ENCODE measurements at regions not wholly inside any gene's neighbourhood (a gene's known extent, or its start where the extent isn't known, plus 50 kb on each side); places are given as distances from the start of the nearest gene placed in this dataset.

GRCh38 chr4:180465364-180465763, 1777.8 kb upstream of the TENM3 start:
- no peak for DNase-seq (ENCODE audit: extremely low spot score)
- Histone ChIP-seq H3K36me3 (ENCODE audit: insufficient read depth) (no peaks in the 10 kb centered on the region), H3K4me3 (ENCODE audit: low read depth, low read length) (no peak overlapping the region), H3K27ac (ENCODE audit: low read depth) (no peak overlapping the region), H3K4me1 (ENCODE audit: insufficient read depth) (no peaks in the 10 kb centered on the region)
- WGBS, result 93% methylated on average over 3 of the region's 3 CpGs

GRCh38 chr4:180483036-180483435, 1760.2 kb upstream of the TENM3 start:
- Histone ChIP-seq H3K27ac (ENCODE audit: low read depth) (no peak overlapping the region), H3K4me3 (ENCODE audit: low read depth, low read length) (no peak overlapping the region), H3K36me3 (ENCODE audit: insufficient read depth) (no peaks in the 10 kb centered on the region), H3K4me1 (ENCODE audit: insufficient read depth) (no peaks in the 10 kb centered on the region)
- 14% methylated on average over 1 of the region's 1 CpG for WGBS
- DNase-seq (ENCODE audit: extremely low spot score), result no peak

- Histone ChIP-seq H3K27ac (ENCODE audit: low read depth) (no peak overlapping the region), H3K4me1 (ENCODE audit: insufficient read depth) (no peaks in the 10 kb centered on the region), H3K4me3 (ENCODE audit: low read depth, low read length) (no peak overlapping the region), H3K36me3 (ENCODE audit: insufficient read depth) (no peaks in the 10 kb centered on the region)
- no peak for DNase-seq (ENCODE audit: extremely low spot score)
Measured at GRCh38 chr4:180485407-180485806, 1757.8 kb upstream of the TENM3 start.

GRCh38 chr4:180486342-180486741, 1756.9 kb upstream of the TENM3 start:
- H3K4me1 ChIP-seq (ENCODE audit: insufficient read depth), result no peaks in the 10 kb centered on the region
- H3K27ac ChIP-seq (ENCODE audit: low read depth), result no peak overlapping the region
- WGBS, result 85% methylated on average over 4 of the region's 4 CpGs
- H3K36me3 ChIP-seq (ENCODE audit: insufficient read depth), result no peaks in the 10 kb centered on the region
- no peak overlapping the region for H3K4me3 ChIP-seq (ENCODE audit: low read depth, low read length)
- no peak for DNase-seq (ENCODE audit: extremely low spot score)

GRCh38 chr4:180489787-180490186, 1753.4 kb upstream of the TENM3 start:
- Histone ChIP-seq H3K4me3 (ENCODE audit: low read depth, low read length) (no peak overlapping the region), H3K36me3 (ENCODE audit: insufficient read depth) (no peaks in the 10 kb centered on the region), H3K27ac (ENCODE audit: low read depth) (no peak overlapping the region), H3K4me1 (ENCODE audit: insufficient read depth) (no peaks in the 10 kb centered on the region)
- DNase-seq (ENCODE audit: extremely low spot score), result no peak

- 77% methylated on average over 2 of the region's 2 CpGs for WGBS
- Histone ChIP-seq H3K4me3 (ENCODE audit: low read depth, low read length) (no peak overlapping the region), H3K27ac (ENCODE audit: low read depth) (no peak overlapping the region), H3K36me3 (ENCODE audit: insufficient read depth) (no peaks in the 10 kb centered on the region), H3K4me1 (ENCODE audit: insufficient read depth) (no peaks in the 10 kb centered on the region)
- DNase-seq (ENCODE audit: extremely low spot score), result no peak
Measured at GRCh38 chr4:180491210-180491609, 1752.0 kb upstream of the TENM3 start.

- WGBS, result 86% methylated on average over 3 of the region's 3 CpGs
- no peaks in the 10 kb centered on the region for H3K36me3 ChIP-seq (ENCODE audit: insufficient read depth)
- H3K4me1 ChIP-seq (ENCODE audit: insufficient read depth), result no peaks in the 10 kb centered on the region
- H3K4me3 ChIP-seq (ENCODE audit: low read depth, low read length), result no peak overlapping the region
- DNase-seq (ENCODE audit: extremely low spot score), result no peak
- H3K27ac ChIP-seq (ENCODE audit: low read depth), result no peak overlapping the region
Measured at GRCh38 chr4:180493299-180493698, 1749.9 kb upstream of the TENM3 start.

GRCh38 chr4:180500154-180500553, 1743.0 kb upstream of the TENM3 start:
- Histone ChIP-seq H3K27ac (ENCODE audit: low read depth) (no peak overlapping the region), H3K36me3 (ENCODE audit: insufficient read depth) (no peaks in the 10 kb centered on the region), H3K4me1 (ENCODE audit: insufficient read depth) (no peaks in the 10 kb centered on the region), H3K4me3 (ENCODE audit: low read depth, low read length) (no peak overlapping the region)
- DNase-seq (ENCODE audit: extremely low spot score), result no peak
- WGBS, result 88% methylated on average over 3 of the region's 3 CpGs

GRCh38 chr4:180512801-180513475, 1730.3 kb upstream of the TENM3 start:
- H3K4me1 ChIP-seq (ENCODE audit: insufficient read depth), result no peaks in the 10 kb centered on the region
- no peaks in the 10 kb centered on the region for H3K36me3 ChIP-seq (ENCODE audit: insufficient read depth)
- H3K4me3 ChIP-seq (ENCODE audit: low read depth, low read length), result no peak overlapping the region
- 32% methylated on average over 3 of the region's 3 CpGs for WGBS
- no peak overlapping the region for H3K27ac ChIP-seq (ENCODE audit: low read depth)
- DNase-seq (ENCODE audit: extremely low spot score), result no peak

GRCh38 chr4:180518906-180519305, 1724.3 kb upstream of the TENM3 start:
- Histone ChIP-seq H3K27ac (ENCODE audit: low read depth) (no peak overlapping the region), H3K4me3 (ENCODE audit: low read depth, low read length) (no peak overlapping the region), H3K4me1 (ENCODE audit: insufficient read depth) (no peaks in the 10 kb centered on the region), H3K36me3 (ENCODE audit: insufficient read depth) (no peaks in the 10 kb centered on the region)
- WGBS, result 34% methylated on average over 4 of the region's 4 CpGs
- DNase-seq (ENCODE audit: extremely low spot score), result peak; percentile 8

- no peak for DNase-seq (ENCODE audit: extremely low spot score)
- Histone ChIP-seq H3K4me1 (ENCODE audit: insufficient read depth) (no peaks in the 10 kb centered on the region), H3K27ac (ENCODE audit: low read depth) (no peak overlapping the region), H3K36me3 (ENCODE audit: insufficient read depth) (no peaks in the 10 kb centered on the region), H3K4me3 (ENCODE audit: low read depth, low read length) (no peak overlapping the region)
- 61% methylated on average over 5 of the region's 5 CpGs for WGBS
Measured at GRCh38 chr4:180521181-180521580, 1722.0 kb upstream of the TENM3 start.

- 82% methylated on average over 4 of the region's 4 CpGs for WGBS
Measured at GRCh38 chr4:180525523-180526077, 1717.6 kb upstream of the TENM3 start.

GRCh38 chr4:180528003-180528402, 1715.2 kb upstream of the TENM3 start:
- no peak for DNase-seq (ENCODE audit: extremely low spot score)
- 91% methylated on average over 9 of the region's 9 CpGs for WGBS
- Histone ChIP-seq H3K36me3 (ENCODE audit: insufficient read depth) (no peaks in the 10 kb centered on the region), H3K27ac (ENCODE audit: low read depth) (no peak overlapping the region), H3K4me1 (ENCODE audit: insufficient read depth) (no peaks in the 10 kb centered on the region), H3K4me3 (ENCODE audit: low read depth, low read length) (no peak overlapping the region)

More at GRCh38 chr4:180525523-180526077, 1717.6 kb upstream of the TENM3 start:
- no peaks in the 10 kb centered on the region for H3K36me3 ChIP-seq (ENCODE audit: insufficient read depth)
- DNase-seq (ENCODE audit: extremely low spot score), result no peak
- no peak overlapping the region for H3K27ac ChIP-seq (ENCODE audit: low read depth)
- no peak overlapping the region for H3K4me3 ChIP-seq (ENCODE audit: low read depth, low read length)
- H3K4me1 ChIP-seq (ENCODE audit: insufficient read depth), result no peaks in the 10 kb centered on the region

GRCh38 chr4:180530787-180531186, 1712.4 kb upstream of the TENM3 start:
- Histone ChIP-seq H3K4me1 (ENCODE audit: insufficient read depth) (no peaks in the 10 kb centered on the region), H3K36me3 (ENCODE audit: insufficient read depth) (no peaks in the 10 kb centered on the region), H3K4me3 (ENCODE audit: low read depth, low read length) (no peak overlapping the region), H3K27ac (ENCODE audit: low read depth) (no peak overlapping the region)
- DNase-seq (ENCODE audit: extremely low spot score), result no peak

- Histone ChIP-seq H3K4me3 (ENCODE audit: low read depth, low read length) (no peak overlapping the region), H3K36me3 (ENCODE audit: insufficient read depth) (no peaks in the 10 kb centered on the region), H3K4me1 (ENCODE audit: insufficient read depth) (no peaks in the 10 kb centered on the region), H3K27ac (ENCODE audit: low read depth) (no peak overlapping the region)
- 81% methylated on average over 9 of the region's 9 CpGs for WGBS
- DNase-seq (ENCODE audit: extremely low spot score), result no peak
Measured at GRCh38 chr4:180532691-180533090, 1710.5 kb upstream of the TENM3 start.
